HFF-Myc (cell line): ENCODE measurements at regions not wholly inside any gene's neighbourhood (a gene's known extent, or its start where the extent isn't known, plus 50 kb on each side); places are given as distances from the start of the nearest gene placed in this dataset.

ENCODE experiments used
- DNase-seq: peaks from one replicate; pipeline ENCODE4 v3.0.0-alpha.2; 2011; ENCODE audit warnings: low read depth; ENCODE audit errors: extremely low read depth
- H3K4me3 ChIP-seq: replicated peaks from 2 replicates; pipeline ENCODE4 v1.5.1; 2011; ENCODE audit warnings: low read depth, mild to moderate bottlenecking, control low read depth, low read length
- TF ChIP-seq, protein P1 (sequence below): IDR thresholded peaks from 2 replicates; pipeline ENCODE4 v1.5.1; 2012; ENCODE audit warnings: mild to moderate bottlenecking, low read depth, low read length, control low read depth; ENCODE audit errors: missing control alignments

DNA sequence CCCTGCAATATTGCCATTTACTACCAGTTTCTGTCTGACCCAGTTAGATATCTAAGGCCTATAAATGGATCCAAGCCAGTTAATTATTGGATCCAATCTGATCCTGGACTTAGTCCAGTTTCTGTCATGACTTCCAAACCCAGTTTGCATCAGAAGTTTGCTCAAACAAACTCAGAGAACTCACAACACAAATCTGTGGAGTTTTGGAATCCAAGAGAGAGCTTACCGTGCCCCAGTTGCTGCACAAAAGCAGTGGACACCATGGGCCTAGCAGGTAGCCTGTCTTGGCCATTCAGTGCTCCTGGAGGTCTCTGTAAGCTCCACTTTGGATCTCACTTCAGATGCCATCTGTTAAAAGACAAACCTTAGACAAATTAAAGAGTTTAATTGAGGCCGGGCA lies 174.5 kb downstream of the AASDH start:
- no peak for DNase-seq
- no peak overlapping the region for H3K4me3 ChIP-seq
- TF ChIP-seq, protein P1, sequence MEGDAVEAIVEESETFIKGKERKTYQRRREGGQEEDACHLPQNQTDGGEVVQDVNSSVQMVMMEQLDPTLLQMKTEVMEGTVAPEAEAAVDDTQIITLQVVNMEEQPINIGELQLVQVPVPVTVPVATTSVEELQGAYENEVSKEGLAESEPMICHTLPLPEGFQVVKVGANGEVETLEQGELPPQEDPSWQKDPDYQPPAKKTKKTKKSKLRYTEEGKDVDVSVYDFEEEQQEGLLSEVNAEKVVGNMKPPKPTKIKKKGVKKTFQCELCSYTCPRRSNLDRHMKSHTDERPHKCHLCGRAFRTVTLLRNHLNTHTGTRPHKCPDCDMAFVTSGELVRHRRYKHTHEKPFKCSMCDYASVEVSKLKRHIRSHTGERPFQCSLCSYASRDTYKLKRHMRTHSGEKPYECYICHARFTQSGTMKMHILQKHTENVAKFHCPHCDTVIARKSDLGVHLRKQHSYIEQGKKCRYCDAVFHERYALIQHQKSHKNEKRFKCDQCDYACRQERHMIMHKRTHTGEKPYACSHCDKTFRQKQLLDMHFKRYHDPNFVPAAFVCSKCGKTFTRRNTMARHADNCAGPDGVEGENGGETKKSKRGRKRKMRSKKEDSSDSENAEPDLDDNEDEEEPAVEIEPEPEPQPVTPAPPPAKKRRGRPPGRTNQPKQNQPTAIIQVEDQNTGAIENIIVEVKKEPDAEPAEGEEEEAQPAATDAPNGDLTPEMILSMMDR: no peak

DNA sequence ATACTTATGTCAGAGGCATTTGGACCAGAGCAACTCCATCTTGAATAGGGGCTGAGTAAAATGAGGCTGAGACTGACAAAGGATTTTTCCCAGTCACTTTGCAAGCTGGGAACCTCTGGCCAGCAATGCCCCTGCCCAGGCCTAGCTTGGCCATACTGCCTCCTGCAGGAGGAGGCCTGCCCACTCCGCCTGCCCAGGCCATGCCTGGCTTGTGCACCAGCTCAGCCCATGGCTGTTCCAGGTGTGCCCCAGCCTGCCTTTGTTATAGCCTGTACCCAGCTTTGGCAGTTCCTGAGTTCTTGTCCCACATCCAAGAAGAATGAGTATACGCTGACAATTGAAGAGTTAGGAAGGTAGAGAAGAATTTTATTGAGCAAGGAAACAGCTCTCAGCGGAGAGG lies 176.1 kb downstream of the AASDH start:
- TF ChIP-seq, protein P1: no peak
- H3K4me3 ChIP-seq: no peak overlapping the region
- no peak for DNase-seq

DNA sequence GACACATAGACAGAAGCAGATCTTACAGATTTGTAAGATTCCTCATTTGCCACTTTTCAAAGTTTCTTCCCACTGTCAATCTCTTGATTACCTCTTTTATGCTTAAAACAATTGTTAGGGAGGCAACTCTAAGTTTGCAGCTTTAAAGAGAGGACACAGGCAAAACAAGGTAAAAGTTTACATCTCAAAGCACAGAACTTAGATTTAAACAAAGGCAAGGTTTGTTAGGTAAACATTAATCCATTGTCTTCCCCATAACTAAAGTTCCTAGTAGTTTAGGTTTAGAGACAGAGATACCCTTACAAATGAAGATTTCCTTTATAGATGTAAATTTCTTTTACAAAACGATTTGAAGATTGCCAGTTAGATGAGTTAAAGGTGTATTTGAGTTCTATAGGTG lies 176.9 kb downstream of the AASDH start:
- TF ChIP-seq, protein P1: no peak
- no peak overlapping the region for H3K4me3 ChIP-seq
- no peak for DNase-seq

DNA sequence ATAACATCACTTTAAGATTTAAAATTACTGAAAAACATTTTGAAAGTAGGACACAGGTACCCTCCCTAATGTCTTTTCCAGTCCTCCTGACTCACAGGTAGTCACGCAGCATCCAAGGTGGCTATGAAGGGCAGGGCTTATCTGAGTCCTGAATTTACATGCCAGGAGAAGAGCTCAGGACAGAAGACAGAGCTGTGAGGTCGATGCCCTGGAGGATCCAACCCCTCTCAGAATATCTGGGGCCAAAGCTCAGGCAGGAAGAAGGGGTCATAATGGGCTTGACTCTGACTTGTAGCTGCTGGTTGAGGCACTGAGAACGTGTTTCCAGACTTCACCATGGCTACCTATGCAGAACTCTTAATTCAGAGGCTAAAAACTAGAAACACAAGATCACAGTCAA lies 177.5 kb downstream of the AASDH start:
- no peak for DNase-seq
- TF ChIP-seq, protein P1: no peak

DNA sequence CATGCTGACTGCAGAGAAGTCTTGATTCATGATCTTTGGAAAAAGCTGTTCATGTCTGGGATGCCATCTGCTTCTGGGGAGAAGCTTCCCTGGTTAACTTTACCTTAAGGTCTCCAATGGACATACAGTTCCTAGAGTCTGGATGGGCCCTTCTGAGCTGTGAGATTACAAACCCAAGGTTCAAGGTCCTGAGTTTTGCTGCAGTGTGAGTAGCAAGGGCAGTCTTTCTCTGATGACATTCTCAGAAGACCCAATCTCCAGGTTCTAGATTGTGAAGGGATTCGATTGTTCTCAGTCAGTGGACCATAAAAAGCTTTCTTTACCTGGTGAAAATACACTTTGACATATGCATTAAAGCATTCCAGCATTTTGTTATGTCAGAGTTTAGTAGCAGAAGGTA lies 179.2 kb downstream of the AASDH start:
- no peak overlapping the region for H3K4me3 ChIP-seq
- TF ChIP-seq, protein P1: no peak
- no peak for DNase-seq

More for the DNA sequence above, 177.5 kb downstream of the AASDH start:
- H3K4me3 ChIP-seq: no peak overlapping the region

DNA sequence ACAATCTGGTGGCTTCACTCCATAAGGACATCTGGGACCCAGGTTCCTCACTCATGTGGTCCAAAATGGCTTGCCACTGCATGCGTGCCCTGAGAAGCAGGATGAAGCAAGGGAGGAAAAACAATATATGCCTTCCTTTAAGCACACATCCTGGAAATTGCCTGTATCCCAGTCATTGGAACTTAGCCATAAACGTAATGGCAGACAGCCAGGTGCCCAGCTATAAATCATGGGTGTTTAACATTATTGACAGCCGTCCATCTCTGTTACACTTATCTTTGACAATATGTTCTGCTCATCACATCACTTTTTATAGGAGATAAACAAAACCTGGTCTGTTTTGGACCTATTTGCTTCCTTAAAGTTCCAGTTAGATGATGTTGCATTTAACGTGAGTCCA lies 181.0 kb downstream of the AASDH start:
- TF ChIP-seq, protein P1: no peak
- H3K4me3 ChIP-seq: no peak overlapping the region
- DNase-seq: no peak

DNA sequence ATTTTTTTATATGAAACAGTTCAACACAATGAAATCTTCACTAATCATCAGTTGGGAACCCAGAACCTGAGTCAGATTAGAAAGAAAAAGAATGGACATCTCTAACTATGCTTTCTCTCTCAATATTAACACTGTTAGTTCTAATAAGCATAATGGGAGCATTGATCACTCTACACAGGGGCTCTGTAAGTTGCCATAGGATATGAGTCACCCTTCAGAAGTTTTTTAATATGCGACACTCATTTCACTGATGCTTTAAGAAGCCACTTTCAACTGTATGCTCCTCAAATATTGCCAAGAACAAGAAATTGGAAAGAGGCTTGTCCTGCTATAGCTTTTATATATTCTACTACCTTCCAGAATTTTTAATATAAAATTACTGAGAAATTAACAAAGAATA lies 187.0 kb downstream of the AASDH start:
- TF ChIP-seq, protein P1: no peak
- DNase-seq: no peak
- H3K4me3 ChIP-seq: no peak overlapping the region
